Mesothelial cell of epicardium (in vitro differentiated cells): ENCODE measurements at regions not wholly inside any gene's neighbourhood (a gene's known extent, or its start where the extent isn't known, plus 50 kb on each side); places are given as distances from the start of the nearest gene placed in this dataset.

Source experiments
- DNase-seq, 2 experiments: peaks; one replicate each; pipeline ENCODE4 v3.0.0; 2021; ENCODE audit warnings: low spot score in 2 of 2; ENCODE audit not compliant: unreplicated experiment in 2 of 2
- H3K27ac Mint-ChIP-seq: 2 replicates; pipeline ENCODE4 v1.8.0; 2021; ENCODE audit warnings: mixed read lengths
- H3K27me3 Mint-ChIP-seq: 2 replicates; pipeline ENCODE4 v1.8.0; 2021; ENCODE audit warnings: low read depth, mixed read lengths
- H3K36me3 Mint-ChIP-seq: 2 replicates; pipeline ENCODE4 v1.8.0; 2021; ENCODE audit warnings: mixed read lengths
- H3K4me1 Mint-ChIP-seq: 2 replicates; pipeline ENCODE4 v1.8.0; 2021; ENCODE audit warnings: mixed read lengths
- H3K4me3 Mint-ChIP-seq: 2 replicates; pipeline ENCODE4 v1.8.0; 2021; ENCODE audit warnings: mild to moderate bottlenecking, moderate library complexity, mixed read lengths
- H3K9me3 Mint-ChIP-seq: 2 replicates; pipeline ENCODE4 v1.8.0; 2021; ENCODE audit warnings: mixed read lengths
- CTCF ChIP-seq: fragments of 200-600 bp; sonication (generic); IDR thresholded peaks from one replicate; pipeline ENCODE4 v1.5.0; 2021; ENCODE audit warnings: antibody characterized with exemption; ENCODE audit not compliant: unreplicated experiment

- H3K27me3 Mint-ChIP-seq, result peaks cover 48% of the 10 kb centered on the region
- no peaks in the 10 kb centered on the region for H3K36me3 Mint-ChIP-seq
- H3K4me1 Mint-ChIP-seq, result no peaks in the 10 kb centered on the region
- H3K4me3 Mint-ChIP-seq, result no peak overlapping the region
- TF ChIP-seq CTCF, result no peak
- H3K9me3 Mint-ChIP-seq, result peaks cover 7% of the 10 kb centered on the region
- no peak for DNase-seq
- H3K27ac Mint-ChIP-seq, result no peak overlapping the region
Measured at GRCh38 chr17:51512220-51512907, 252.0 kb downstream of the UTP18 start.

- Mint-ChIP-seq H3K4me3 (no peak overlapping the region), H3K27ac (no peak overlapping the region), H3K9me3 (peaks cover 7% of the 10 kb centered on the region), H3K4me1 (no peaks in the 10 kb centered on the region), H3K27me3 (peaks cover 45% of the 10 kb centered on the region), H3K36me3 (no peaks in the 10 kb centered on the region)
- DNase-seq, result no peak
- no peak for TF ChIP-seq CTCF
Measured at GRCh38 chr17:51516924-51517323, 256.6 kb downstream of the UTP18 start.

GRCh38 chr17:51524524-51524923 is 264.2 kb downstream of the UTP18 start:
- no peak for TF ChIP-seq CTCF
- Mint-ChIP-seq H3K36me3 (no peaks in the 10 kb centered on the region), H3K4me3 (no peak overlapping the region), H3K27ac (no peak overlapping the region), H3K27me3 (peaks cover 52% of the 10 kb centered on the region), H3K9me3 (peaks cover 11% of the 10 kb centered on the region), H3K4me1 (no peaks in the 10 kb centered on the region)
- no peak for DNase-seq

GRCh38 chr17:51526507-51526906 is 266.2 kb downstream of the UTP18 start:
- TF ChIP-seq CTCF, result no peak
- H3K4me1 Mint-ChIP-seq, result no peaks in the 10 kb centered on the region
- no peak overlapping the region for H3K4me3 Mint-ChIP-seq
- peaks cover 11% of the 10 kb centered on the region for H3K9me3 Mint-ChIP-seq
- no peak for DNase-seq
- H3K36me3 Mint-ChIP-seq, result no peaks in the 10 kb centered on the region
- peaks cover 47% of the 10 kb centered on the region for H3K27me3 Mint-ChIP-seq
- H3K27ac Mint-ChIP-seq, result no peak overlapping the region

- TF ChIP-seq CTCF, result no peak
- H3K27ac Mint-ChIP-seq, result no peak overlapping the region
- peaks cover 11% of the 10 kb centered on the region for H3K9me3 Mint-ChIP-seq
- no peak for DNase-seq
- no peaks in the 10 kb centered on the region for H3K36me3 Mint-ChIP-seq
- H3K4me3 Mint-ChIP-seq, result no peak overlapping the region
- peaks cover 40% of the 10 kb centered on the region for H3K27me3 Mint-ChIP-seq
- H3K4me1 Mint-ChIP-seq, result no peaks in the 10 kb centered on the region
Measured at GRCh38 chr17:51527225-51527982, 267.1 kb downstream of the UTP18 start.
